ENCODE measurements at regions not wholly inside any gene's neighbourhood (a gene's known extent, or its start where the extent isn't known, plus 50 kb on each side); places are given as distances from the start of the nearest gene placed in this dataset.

- no peak overlapping the region for H3K4me3 ChIP-seq
- intact Hi-C loops (cut with DNase I; ENCODE audit: low total_unique reads), result no loop called here
- H3K9me3 ChIP-seq, result peaks cover 0 to 4% of the 10 kb centered on the region in 2 donors
- H3K27ac ChIP-seq, result peak overlapping the region; percentile 36 to 48
- no peaks in the 10 kb centered on the region for H3K4me1 ChIP-seq
- no peaks in the 10 kb centered on the region for H3K27me3 ChIP-seq
- TF ChIP-seq POLR2AphosphoS5 (IDR thresholded peaks at IDR 0.05) (no peak), POLR2A (IDR thresholded peaks at IDR 0.05) (no peak), CTCF (IDR thresholded peaks at IDR 0.05) (no peak)
- no peak for DNase-seq (ENCODE audit: low spot score in 2 of 2)
- H3K36me3 ChIP-seq, result no peaks in the 10 kb centered on the region
These were observed 58.5 kb downstream of the STYXL2 start for GRCh38 chr1:167152192-167152876.

DNA sequence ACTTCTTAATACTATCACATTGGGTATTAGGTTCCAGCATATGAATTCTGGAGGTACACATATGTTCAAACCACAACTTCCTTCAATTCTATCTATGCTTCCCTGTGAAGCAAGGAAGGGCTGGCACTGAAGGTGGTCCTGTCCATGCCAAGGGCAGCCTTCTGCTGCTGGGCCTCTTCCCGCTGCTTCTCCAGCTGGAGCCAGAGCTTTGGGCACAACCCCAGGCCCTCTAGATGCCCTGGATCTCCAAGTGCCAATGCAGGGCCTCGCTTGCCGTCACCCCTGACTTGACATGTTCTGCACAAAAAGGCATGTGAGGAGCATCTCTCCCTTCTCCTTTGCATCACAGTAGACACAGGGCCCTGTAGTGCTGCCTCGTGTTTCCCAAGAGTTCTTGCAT is 62.6 kb downstream of the STYXL2 start:
- no peak overlapping the region for H3K27ac ChIP-seq
- intact Hi-C loops (cut with DNase I; ENCODE audit: low total_unique reads), result no loop called here

DNA sequence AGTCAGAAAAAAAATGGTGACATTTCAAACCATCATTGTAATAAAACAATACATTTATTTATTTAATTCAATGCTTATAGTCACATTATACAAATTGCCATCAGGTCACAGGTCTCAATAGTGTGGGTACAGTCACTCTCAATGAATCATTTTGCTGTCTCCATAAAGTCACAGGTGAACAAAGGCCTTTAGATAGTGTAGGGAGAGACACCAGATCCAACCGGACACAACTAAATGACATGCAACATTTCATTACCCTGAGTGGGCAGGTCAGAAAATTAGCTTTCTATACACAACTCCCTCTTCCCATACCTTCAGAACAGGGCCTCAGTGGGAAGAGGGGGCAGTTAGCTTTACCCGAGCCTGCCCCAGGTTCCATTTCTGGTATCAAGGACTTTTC is 63.2 kb downstream of the STYXL2 start:
- no peak for TF ChIP-seq POLR2AphosphoS5 (IDR thresholded peaks at IDR 0.05)
- no peak for TF ChIP-seq CTCF (IDR thresholded peaks at IDR 0.05)
- no peak for TF ChIP-seq POLR2A (IDR thresholded peaks at IDR 0.05)
- Histone ChIP-seq H3K9me3 (no peaks in the 10 kb centered on the region), H3K4me1 (no peaks in the 10 kb centered on the region), H3K36me3 (no peaks in the 10 kb centered on the region), H3K4me3 (no peak overlapping the region), H3K27ac (no peak overlapping the region), H3K27me3 (no peaks in the 10 kb centered on the region)
- intact Hi-C loops (cut with DNase I; ENCODE audit: low total_unique reads), result loop anchor here (1.0 kb wide), 1 partner anchor 14 kb away; no protein-coding TSS in a partner anchor
- DNase-seq (ENCODE audit: low spot score in 2 of 2), result no peak

More for the DNA sequence above, 62.6 kb downstream of the STYXL2 start:
- H3K27me3 ChIP-seq, result no peaks in the 10 kb centered on the region
- H3K9me3 ChIP-seq, result no peaks in the 10 kb centered on the region
- H3K4me3 ChIP-seq, result no peak overlapping the region
- H3K36me3 ChIP-seq, result no peaks in the 10 kb centered on the region
- TF ChIP-seq POLR2AphosphoS5 (IDR thresholded peaks at IDR 0.05) (no peak), POLR2A (IDR thresholded peaks at IDR 0.05) (no peak), CTCF (IDR thresholded peaks at IDR 0.05) (no peak)
- no peak for DNase-seq (ENCODE audit: low spot score in 2 of 2)
- no peaks in the 10 kb centered on the region for H3K4me1 ChIP-seq

DNA sequence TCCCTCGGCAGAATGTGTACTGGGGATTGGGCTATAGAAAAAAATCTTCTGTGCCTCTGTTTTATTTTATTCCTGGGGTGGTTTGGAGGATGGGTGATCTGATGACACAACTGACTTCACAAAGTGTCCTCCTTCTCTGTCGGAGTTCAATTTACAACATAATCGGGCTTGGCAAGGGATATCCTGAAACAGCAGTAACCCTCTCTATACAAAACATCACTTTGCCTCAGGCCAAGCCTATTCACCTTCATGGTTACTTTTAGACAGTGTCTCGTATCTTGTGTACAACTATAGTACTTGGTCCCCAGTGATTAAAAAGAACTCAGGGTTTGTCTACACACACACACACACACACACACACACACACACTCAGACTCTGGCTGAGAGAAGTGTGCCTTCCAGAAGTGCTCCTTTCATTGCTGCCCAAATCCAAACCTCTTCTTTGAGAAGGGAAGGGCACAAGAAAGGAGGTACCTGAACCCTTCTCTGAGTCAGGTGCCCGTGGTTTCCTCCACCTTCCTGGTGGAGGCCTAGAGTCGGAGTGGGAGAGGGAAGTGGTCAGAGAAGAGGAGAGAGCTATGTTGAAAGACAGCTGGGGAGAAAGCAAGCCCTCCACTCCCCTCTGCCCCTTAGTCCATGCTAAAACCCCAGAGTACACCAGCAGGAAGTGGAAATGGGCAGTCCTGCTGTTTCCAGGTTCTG is 62.4 kb upstream of the POU2F1 start:
- Histone ChIP-seq H3K27me3 (no peaks in the 10 kb centered on the region), H3K4me1 (no peaks in the 10 kb centered on the region), H3K9me3 (no peaks in the 10 kb centered on the region), H3K27ac (no peak overlapping the region), H3K36me3 (no peaks in the 10 kb centered on the region), H3K4me3 (no peak overlapping the region)
- TF ChIP-seq POLR2AphosphoS5 (IDR thresholded peaks at IDR 0.05) (no peak), CTCF (IDR thresholded peaks at IDR 0.05) (no peak), POLR2A (IDR thresholded peaks at IDR 0.05) (no peak)
- DNase-seq (ENCODE audit: low spot score in 2 of 2), result no peak
- intact Hi-C loops (cut with DNase I; ENCODE audit: low total_unique reads), result no loop called here

DNA sequence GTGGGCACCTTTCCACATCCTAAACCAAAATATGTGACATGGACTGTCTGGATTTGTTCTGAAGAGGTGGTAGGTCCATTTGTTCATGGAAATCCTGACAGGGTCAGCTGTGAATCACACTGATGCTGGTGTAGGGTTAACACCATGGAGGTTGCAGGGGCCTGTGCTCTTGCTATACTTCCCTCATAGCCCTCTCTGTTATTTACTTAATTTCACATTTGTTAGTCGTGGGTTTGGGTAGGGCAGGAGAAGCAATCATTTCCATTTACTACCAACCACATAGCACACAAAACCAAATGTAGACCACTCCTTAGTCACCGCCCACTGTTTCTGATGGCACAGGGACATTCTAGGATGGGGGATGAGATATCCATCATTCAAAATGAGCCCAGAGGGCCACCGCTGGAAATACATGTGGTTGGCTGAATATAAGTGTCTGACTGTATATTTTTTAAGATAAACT is 61.8 kb upstream of the POU2F1 start:
- no peak overlapping the region for H3K27ac ChIP-seq
- intact Hi-C loops (cut with DNase I; ENCODE audit: low total_unique reads), result no loop called here

More for the DNA sequence above, 61.8 kb upstream of the POU2F1 start:
- TF ChIP-seq CTCF (IDR thresholded peaks at IDR 0.05) (no peak), POLR2AphosphoS5 (IDR thresholded peaks at IDR 0.05) (no peak), POLR2A (IDR thresholded peaks at IDR 0.05) (no peak)
- Histone ChIP-seq H3K27me3 (no peaks in the 10 kb centered on the region), H3K9me3 (no peaks in the 10 kb centered on the region), H3K36me3 (no peaks in the 10 kb centered on the region), H3K4me3 (no peak overlapping the region), H3K4me1 (no peaks in the 10 kb centered on the region)
- no peak for DNase-seq (ENCODE audit: low spot score in 2 of 2)
